ENCODE measurements at regions not wholly inside any gene's neighbourhood (a gene's known extent, or its start where the extent isn't known, plus 50 kb on each side); places are given as distances from the start of the nearest gene placed in this dataset.

DNA sequence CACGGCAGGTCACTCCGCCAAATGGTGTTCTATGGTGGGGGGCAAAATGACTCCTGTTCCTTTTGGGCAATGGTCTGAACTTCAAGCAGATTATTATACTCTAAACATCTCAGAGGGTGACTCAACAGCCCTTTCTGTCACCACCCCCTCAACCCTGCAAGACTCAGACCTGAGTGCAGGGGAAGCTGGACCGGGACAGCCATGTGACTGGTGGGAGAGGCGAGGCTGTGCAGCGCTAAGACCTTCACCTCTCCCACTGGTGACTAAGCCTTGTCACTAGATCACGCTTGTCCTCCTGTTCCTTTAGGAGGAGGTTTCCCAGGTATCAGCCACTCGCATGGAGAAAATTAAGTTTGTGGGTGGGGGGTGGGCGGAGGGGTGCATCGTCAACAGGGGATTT lies 67.1 kb upstream of the CCND2 start:
- ChIA-PET CTCF (interaction anchor here (2.8 kb wide), 1 partner anchor 9 kb away, joined by 12 read pairs; no protein-coding TSS in a partner anchor), POLR2A (no interaction called here)
- TF ChIP-seq, protein P1, sequence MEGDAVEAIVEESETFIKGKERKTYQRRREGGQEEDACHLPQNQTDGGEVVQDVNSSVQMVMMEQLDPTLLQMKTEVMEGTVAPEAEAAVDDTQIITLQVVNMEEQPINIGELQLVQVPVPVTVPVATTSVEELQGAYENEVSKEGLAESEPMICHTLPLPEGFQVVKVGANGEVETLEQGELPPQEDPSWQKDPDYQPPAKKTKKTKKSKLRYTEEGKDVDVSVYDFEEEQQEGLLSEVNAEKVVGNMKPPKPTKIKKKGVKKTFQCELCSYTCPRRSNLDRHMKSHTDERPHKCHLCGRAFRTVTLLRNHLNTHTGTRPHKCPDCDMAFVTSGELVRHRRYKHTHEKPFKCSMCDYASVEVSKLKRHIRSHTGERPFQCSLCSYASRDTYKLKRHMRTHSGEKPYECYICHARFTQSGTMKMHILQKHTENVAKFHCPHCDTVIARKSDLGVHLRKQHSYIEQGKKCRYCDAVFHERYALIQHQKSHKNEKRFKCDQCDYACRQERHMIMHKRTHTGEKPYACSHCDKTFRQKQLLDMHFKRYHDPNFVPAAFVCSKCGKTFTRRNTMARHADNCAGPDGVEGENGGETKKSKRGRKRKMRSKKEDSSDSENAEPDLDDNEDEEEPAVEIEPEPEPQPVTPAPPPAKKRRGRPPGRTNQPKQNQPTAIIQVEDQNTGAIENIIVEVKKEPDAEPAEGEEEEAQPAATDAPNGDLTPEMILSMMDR (IDR thresholded peaks at IDR 0.05; ENCODE audit: control extremely low read depth, extremely low read depth, low read depth, missing control alignments) = no peak
- DNase-seq (ENCODE audit: extremely low spot score) = no peak

DNA sequence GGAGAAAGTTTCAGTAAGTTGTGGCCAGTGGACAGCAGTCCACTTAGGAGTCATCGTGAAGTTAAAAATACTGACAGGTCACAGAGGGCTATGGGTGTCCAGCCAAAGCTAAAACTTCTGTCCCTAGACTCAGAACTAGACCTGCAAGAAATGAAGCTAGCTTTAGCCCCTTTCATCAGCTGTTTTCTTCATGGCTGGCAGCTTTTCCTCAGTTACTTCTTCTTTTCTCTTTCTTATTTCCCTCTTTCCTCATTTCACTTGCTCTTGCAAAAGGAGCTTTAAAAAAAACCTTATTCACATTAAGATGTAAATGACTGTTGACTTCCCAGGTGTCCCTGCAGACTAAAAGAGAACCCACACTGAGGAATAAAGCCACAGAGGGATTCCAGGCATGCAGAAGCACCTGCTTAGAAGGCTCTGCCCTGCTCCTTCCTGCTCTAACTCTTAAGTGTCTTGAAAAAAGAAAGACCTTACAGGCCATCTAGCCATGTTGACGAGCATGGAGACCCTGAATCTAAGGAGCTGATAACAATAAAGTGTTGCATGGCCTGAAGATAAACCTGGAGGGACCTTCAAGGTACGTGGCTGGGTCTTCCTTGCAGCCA lies 69.7 kb upstream of the CCND2 start:
- POLR2A ChIA-PET = no interaction called here
- TF ChIP-seq, protein P1 (IDR thresholded peaks at IDR 0.05; ENCODE audit: control extremely low read depth, extremely low read depth, low read depth, missing control alignments) = no peak
- DNase-seq (ENCODE audit: extremely low spot score) = no peak
- CTCF ChIA-PET = interaction anchor here (1.2 to 2.8 kb wide), 8 partner anchors 10 to 96 kb away, joined by 3 to 12 read pairs (median 3); no protein-coding TSS in a partner anchor

DNA sequence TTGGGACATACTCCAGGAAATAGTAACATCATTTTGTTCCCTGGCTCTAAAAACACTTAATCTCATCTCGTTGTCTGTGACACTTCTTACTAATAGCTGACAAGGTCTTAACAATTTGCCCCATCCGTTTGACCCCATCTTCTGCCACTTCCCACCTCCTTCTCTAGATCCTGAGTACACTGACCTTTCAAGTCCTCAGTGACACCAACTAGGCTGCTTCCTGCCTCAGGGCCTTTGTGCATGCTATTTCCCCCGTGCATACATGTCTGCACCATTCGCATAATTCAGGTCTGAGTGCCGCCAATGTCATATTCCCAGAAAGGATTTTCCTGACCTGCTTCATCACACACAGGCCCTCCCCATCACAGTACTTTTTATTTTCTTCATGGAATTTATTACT lies 70.6 kb upstream of the CCND2 start:
- ChIA-PET CTCF (interaction anchor here (2.5 kb wide), 1 partner anchor 11 kb away, joined by 11 read pairs; no protein-coding TSS in a partner anchor), POLR2A (no interaction called here)
- TF ChIP-seq, protein P1 (IDR thresholded peaks at IDR 0.05; ENCODE audit: control extremely low read depth, extremely low read depth, low read depth, missing control alignments) = no peak
- no peak for DNase-seq (ENCODE audit: extremely low spot score)

DNA sequence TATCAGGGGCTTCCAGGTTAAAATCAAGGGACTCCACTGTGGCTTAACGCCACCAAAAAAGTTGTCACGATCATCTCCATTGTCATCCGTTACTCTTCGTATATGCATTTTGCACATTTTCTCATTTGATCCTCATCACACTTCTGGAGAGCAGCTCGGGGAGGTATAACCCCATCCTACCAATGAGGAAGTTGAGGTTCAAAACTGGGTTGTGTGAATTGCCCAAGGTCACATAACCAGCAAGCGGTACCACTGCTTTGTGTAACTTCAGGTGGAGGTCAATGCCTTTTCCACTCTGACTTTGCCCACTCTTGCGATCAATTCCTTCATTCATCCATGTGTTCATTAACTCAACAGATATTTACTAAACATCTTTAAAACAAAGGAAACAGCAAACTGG lies 71.1 kb upstream of the CCND2 start:
- POLR2A ChIA-PET = no interaction called here
- TF ChIP-seq, protein P1 (IDR thresholded peaks at IDR 0.05; ENCODE audit: control extremely low read depth, extremely low read depth, low read depth, missing control alignments) = no peak
- no peak for DNase-seq (ENCODE audit: extremely low spot score)
- CTCF ChIA-PET = no interaction called here

DNA sequence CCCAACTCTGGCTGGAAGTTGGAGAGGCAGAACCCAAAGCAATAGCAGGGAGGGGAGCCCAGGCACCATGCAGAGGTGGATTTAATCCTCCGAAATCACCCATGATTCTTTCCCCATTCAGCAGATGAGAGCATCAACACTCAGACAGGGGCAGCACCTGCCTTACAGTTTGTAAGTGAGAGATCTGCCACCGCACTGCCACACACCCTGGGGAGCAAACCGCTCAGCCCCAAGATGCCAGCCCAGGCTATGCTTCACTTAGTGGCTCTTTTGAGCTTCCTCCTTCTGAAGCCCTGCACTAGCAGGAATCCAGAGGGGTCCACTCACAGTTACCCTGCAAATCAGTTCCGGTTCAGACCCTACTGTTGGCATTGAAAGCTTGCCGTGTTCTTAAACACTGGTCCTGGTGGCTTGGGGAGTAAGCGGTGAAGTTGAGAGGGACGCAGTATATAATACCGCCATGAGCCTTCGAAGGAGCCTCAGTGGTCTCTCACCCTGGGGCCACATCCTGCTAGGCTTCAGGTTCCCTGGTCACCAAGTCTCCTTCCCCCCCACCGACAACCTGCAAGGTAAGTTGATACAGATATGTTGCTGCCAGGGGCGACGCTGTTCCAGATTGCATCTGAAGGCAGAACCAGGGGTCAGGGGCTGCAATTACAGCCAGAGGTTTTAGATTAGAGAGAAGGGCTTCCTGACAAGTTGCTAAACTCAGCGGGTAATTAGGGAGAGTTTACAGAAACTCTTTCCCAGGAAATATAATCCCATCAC lies 72.0 kb upstream of the CCND2 start:
- ChIA-PET POLR2A (no interaction called here), CTCF (interaction anchor here (0.7 to 1.5 kb wide), 2 partner anchors 45 to 48 kb away, joined by 3 read pairs; no protein-coding TSS in a partner anchor)
- DNase-seq (ENCODE audit: extremely low spot score) = no peak
- TF ChIP-seq, protein P1 (IDR thresholded peaks at IDR 0.05; ENCODE audit: control extremely low read depth, extremely low read depth, low read depth, missing control alignments) = no peak

DNA sequence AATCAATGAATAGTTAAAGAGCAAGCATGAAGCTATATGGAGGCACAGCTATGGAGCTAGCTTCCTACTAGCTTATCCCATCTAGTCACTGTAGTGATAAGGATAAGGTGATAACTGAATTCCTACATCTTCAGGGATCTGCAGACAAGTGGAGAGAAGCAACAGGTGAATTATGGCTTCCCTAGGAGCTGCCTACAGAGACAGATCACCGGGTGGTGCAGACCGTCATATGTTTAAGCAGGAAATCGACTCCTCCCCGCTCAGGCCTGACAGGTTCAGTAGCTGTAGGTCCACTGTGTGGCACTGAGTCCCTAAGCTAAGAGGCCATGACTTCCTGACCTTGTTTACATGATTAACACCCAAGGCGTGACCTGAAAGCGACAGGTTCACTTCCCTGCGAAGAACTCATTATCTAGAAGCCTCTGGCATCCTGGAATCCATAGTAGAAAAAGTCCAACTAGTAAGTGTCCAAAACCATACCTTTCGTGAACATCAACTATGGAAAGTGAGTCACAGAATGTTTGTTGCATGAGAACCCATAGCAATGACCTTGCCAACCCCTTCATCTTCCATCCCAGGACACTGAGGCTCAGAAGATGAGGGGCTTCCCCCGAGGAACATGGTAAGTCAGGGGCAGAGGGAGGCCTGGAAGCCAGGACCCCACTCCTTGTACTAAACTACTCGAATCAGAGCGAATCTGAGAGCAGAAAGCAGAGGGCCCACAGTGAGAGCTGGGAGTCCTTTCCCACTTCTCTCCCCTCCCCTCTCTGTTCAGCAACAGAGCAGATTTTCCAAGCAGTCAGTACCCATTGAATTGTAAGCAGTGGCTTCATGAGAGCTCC lies 75.4 kb upstream of the CCND2 start:
- CTCF ChIA-PET = interaction anchor here (1.0 to 2.4 kb wide), 4 partner anchors 11 to 90 kb away, joined by 3 to 9 read pairs (median 4); no protein-coding TSS in a partner anchor
- TF ChIP-seq, protein P1 (IDR thresholded peaks at IDR 0.05; ENCODE audit: control extremely low read depth, extremely low read depth, low read depth, missing control alignments) = no peak
- POLR2A ChIA-PET = no interaction called here
- no peak for DNase-seq (ENCODE audit: extremely low spot score)

All from GM10248 (cell line).